ENCODE measurements at regions not wholly inside any gene's neighbourhood (a gene's known extent, or its start where the extent isn't known, plus 50 kb on each side); places are given as distances from the start of the nearest gene placed in this dataset.
"Not testable (repeated sequence)": the region's sequence is repeated elsewhere in the genome, so short reads cannot be mapped to it uniquely, and the experiment has no call there.

DNA sequence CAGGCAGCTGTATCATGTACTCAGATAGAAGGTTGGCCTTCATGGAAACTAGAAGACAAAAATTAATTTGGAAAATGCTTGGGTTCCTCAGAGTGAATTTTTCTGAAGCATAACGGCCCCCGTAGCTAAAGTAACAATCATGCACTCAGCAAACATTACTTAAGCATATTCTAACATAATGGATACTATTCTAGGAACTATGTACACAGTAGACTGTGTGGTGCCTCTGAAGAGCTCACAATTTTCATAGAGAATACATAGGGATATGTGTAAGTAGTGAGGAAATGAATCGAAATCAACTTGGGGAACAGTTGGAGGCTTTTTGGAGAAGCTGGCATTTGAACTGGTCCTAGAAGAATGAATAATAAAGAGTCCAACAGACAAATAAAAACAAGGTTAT lies 1045.0 kb downstream of the GLUD2 start:
- peak; percentile 93 for FAIRE-seq

DNA sequence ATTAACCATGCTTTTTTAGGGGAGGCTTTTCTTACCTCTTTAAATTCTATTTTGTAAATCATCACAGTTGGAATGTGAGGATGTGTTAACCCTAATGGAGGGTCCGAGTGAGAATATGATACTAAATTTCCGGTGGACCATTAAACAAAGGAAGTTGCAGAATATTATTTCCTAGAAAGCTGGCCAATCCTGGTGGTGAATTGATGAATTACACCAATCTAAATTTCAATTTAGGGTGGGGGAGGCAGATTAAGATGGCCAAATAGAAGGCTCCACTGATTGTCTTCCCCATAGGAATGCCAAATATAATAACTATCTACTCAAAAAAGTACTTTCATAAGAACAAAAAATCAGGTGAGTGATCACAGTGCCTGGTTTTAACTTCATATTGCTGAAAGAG lies 1045.6 kb downstream of the GLUD2 start:
- no peak for FAIRE-seq

DNA sequence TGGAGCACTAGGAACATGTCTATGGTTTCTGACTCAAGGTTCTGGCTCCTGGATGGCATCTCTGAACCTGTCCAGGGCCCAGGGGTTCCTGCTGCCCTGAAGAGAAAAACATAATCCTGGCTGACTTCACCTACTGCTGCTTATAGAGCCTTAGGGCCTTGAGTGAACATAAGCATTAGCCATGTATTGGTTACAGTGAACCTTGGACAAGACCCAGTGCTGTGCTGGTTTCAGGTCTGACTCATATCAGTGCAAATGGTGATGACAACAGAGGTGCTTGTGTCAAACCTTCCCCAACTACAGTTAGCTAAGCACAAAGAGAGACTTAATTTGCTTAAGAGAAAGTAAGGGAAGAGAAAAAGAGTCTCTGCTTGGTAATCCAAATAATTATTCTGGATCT lies 1047.2 kb downstream of the GLUD2 start:
- FAIRE-seq: no peak

DNA sequence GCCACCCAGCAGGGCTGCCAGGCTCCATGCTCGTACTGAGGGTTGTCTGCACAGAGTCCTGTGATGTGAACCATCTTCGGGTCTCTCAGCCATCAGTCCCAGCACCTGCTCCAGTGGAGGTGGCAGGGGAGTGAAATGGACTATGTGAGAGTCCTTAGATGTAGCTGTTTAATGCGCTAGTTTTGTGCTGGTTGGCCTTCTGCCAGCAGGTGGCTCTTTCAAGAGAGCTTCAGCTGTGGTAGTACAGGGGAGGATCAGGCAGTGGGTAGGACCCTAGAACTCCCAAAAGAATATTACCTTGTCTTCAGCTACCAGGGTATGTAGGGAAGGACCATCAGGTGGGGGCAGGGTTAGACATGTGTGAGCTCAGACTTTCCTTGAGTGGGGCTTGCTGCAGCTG lies 1066.0 kb downstream of the GLUD2 start:
- FAIRE-seq: no peak

DNA sequence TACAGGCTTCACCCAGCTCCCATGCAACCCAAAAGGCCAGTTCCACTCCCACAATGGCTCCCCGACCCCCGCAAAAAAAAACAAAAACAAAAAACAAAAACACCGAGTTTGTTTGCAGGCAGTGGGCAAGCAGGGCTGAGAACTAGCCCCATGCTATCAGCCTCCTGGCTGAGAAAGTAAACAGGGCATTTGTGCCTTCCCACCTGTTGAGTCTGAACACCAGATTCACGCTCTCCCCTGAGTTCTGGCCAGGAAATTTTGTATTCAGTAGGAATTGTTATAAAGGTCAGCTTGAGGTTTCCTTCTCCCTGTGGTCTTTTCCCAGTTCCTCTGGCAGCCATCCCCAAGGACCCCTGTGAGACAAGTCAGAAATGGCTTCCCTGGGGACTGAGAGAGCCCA lies 1066.5 kb downstream of the GLUD2 start:
- FAIRE-seq: no peak

DNA sequence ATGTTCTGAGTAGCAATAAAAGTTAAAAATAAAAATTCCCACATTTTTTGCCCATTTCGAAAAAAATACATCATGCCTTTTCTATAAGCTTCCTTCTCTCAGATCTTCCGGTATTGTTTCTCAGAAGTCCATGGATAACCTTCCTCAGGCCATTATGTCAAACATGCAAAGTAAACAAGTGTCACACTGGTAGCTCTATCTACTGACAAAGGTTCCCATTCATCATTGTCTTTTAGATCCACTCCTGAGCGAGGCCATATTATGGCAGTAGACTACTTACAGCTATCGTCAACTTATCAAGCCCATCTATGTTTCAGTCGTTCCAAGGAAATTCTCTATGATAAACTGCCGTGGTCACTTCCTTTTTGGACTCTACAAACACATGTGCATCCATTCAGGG lies 1068.2 kb downstream of the GLUD2 start:
- FAIRE-seq: no peak

DNA sequence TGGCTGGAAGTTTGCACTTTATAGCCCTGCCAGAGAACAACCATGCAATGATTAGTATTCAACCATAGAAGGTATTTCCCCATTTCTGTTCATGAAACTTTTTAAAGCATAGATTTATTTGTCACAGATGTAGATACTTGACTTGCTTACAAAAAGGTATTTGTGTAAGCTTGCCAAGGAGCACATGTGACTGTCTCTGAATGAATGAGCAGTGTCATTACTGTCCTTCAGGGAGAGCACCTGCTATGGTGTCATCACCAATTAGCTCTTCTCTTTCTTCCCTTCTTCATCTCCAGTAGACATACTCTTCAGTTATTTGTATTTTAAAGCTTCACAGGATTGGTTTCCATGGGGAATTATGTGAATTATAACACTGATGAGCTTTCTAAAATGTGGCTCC lies 1064.7 kb upstream of the GRIA3 start:
- FAIRE-seq: no peak

DNA sequence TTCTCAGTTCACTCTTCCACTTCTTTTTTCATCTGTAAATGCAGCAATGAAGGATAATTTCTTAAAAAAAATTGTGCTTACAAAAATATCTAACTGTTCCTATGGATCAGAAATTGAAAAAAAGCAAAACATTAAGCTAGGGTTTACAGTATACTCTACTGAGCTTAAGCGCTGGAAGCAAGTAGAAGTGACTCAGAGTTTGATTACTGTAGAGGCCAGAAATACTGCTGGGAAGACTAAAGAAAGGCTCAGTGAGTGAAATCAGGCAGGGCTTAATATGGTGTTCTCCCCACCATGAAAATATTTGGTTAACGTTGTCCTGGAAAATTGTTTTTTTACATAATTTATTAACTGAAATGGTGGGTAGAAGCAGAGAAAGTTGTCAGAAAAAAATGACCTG lies 1061.8 kb upstream of the GRIA3 start:
- FAIRE-seq: no peak

DNA sequence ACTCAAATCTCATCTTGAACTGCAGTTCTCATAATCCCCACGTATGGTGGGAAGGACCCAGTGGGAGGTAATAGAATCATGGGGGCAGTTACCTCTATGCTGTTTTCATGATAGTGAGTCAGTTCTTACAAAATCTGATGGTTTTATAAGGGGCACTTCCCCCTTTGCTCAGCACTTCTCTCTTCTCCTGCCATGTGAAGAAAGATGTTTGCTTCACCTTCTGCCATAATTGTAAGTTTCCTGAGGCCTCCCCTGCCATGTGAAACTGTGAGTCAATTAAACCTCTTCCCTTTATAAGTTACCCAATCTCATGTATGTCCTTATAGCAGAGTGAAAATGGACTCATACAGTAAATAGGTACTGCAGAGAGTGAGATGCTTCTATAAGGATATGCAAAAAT lies 1050.6 kb upstream of the GRIA3 start:
- FAIRE-seq: no peak

DNA sequence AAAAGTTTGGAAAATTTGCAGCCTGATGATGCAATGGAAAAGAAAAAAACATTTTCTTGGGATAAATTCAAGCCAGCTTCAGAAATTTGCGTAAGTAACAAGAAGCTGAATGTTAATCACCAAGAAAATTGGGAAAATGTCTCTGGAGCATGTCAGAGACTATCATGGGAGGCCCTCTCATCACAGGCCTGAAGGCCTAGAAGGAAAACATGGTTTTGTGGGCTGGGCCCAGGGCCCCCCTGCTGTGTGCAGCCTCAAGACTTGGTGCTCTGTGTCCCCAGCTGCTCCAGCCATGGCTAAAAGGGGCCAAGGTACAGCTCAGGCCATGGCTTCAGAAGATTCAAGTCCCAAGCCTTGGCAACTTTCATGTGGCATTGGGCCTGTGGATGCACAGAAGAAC lies 1049.8 kb upstream of the GRIA3 start:
- no peak for FAIRE-seq

DNA sequence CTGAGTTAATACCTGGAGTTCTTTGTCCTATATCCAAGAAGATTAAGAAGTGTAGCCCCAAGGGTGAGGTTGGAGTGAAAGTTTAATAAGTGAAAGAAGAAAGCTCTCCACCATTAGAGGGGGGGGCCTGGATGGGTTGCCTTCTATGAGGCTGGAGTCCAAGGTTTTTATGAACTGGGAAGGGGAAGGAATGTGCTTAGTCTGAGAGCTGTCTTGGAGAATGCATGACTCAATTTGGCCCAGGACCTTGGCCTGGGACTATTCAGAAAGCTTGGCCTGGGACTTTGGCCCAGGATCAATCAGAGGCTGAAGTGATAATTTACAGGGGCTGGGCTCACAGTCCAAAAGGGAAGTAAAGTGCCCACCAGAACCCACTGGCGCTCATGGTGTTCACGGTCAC lies 1049.0 kb upstream of the GRIA3 start:
- FAIRE-seq: no peak

DNA sequence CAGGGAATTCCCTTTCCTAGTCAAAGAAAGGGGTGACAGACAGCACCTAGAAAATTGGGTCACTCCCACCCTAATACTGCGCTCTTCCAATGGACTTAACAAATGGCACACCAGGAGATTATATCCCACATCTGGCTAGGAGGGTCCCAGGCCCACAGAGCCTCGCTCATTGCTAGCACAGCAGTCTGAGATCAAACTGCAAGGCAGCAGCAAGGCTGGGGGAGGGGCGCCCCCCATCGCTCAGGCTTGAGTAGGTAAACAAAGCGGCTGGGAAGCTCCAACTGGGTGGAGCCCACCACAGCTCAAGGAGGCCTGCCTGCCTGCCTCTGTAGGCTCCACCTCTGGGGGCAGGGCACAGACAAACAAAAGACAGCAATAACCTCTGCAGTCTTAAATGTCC lies 1043.9 kb upstream of the GRIA3 start:
- not testable (repeated sequence) for FAIRE-seq

DNA sequence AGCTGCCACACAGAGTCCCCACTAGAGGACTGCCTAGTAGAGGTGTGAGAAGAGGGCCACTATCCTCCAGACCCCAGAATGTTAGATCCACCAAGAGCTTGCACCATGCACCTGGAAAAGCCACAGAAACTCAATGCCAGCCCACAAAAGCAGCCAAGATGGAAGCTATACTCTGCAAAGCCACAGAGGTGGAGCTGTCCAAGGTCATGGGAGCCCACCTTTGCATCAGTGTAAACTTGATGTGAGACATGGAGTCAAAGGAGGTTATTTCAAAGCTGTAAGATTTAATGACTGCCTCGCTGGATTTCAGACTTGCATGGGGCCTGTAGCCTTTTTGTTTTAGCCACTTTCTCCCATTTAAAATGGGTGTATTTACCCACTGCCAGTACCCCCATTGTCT lies 1030.1 kb upstream of the GRIA3 start:
- FAIRE-seq: no peak

DNA sequence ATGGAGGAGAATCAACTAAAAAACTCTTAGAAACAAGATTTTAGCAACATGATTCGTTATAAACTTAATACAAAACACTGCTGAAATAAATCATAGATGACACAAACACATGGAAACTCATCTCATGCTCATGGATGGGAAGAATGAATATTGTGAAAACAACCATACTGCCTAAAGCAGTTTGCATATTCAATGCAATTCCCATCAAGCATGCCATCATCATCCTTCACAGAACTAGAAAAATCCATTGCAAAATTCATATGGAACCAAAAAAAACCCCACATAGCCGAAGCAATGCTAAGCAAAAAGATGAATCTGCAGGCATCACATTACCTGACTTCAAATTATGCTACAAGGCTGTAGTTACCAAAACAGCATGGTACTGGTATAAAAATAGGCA lies 1015.8 kb upstream of the GRIA3 start:
- no peak for FAIRE-seq

DNA sequence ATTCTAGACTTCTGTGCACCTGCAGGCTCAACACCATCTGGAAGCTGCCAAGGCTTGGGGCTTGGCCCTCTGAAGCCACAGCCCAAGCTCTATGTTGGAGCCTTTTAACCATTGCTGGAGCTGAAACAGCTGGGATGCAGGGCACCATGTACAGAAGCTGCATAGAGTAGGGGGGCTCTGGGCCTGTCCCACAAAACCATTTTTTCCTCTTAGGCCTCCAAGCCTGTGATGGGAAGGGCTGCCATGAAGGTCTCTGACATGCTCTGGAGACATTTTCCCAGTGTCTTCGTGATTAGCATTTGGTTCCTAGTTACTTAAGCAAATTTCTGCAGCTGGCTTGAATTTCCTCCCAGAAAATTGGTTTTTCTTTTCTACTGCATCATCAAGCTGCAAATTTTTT lies 999.3 kb upstream of the GRIA3 start:
- FAIRE-seq: no peak

DNA sequence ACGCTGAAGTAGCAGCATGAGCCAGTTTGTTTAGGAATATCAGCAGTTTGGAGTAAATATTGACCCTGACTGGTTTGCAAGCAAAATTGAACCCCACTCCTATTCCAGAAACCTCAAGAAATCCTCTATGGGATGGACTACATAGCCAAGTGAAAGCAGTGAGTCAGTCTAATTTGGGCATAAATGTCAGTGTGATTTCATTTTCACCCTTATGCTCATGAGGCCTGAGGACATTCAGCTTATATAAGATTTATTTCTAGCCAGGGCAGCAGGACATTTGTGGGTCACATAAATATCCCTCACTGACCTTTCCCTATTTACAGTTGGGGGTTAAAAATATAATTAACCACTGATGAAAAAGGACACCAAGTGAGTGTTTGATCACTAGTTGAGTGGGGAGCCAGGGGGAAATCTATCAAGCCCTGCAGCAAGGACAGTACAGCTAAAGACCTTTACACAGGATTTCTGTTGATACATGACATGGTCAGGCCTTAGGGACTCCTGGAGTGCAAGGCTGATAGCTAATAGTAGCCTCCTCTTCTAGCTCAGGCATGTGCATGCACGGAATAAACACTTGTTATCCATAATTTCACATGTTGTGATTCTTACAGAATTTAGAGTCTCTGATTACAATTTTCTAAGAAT lies 996.9 kb upstream of the GRIA3 start:
- FAIRE-seq: no peak

DNA sequence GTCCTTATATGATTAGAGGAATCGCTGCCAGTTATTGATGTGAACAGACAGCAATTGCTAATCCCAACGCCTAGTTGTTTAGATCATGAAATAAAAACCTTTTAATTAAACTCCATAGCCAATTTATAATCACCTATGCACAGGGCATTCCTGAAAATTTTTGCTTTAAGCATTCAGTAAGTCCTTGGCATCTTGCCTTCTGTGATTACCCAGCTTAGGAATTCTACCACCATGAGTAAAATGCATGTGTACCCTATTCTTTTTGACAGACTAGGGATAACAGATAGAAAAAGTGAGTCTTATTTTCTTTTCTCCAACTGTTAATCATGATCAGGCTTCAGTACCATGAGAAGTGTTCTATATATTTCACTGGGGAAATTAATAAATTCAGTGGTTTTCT lies 995.3 kb upstream of the GRIA3 start:
- FAIRE-seq: no peak

DNA sequence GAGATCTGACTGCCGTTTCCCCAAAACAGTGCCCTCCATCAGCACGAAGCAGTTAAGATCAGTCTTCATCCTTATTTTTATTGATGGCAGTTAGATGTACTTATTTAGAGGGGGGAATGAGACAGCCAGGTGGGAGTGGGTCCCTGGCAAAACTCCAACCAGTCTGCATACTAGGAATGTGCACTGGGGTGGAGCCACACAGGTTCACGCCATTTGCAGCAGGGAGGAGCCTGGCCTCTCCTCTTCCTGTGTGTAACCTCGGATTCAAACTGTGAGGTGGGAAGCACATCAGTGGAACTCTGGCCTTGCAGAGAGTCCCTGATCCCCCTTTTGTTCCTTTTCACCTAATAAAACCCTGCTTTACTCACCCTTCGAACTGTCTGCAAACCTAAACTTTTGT lies 987.7 kb upstream of the GRIA3 start:
- no peak for FAIRE-seq

DNA sequence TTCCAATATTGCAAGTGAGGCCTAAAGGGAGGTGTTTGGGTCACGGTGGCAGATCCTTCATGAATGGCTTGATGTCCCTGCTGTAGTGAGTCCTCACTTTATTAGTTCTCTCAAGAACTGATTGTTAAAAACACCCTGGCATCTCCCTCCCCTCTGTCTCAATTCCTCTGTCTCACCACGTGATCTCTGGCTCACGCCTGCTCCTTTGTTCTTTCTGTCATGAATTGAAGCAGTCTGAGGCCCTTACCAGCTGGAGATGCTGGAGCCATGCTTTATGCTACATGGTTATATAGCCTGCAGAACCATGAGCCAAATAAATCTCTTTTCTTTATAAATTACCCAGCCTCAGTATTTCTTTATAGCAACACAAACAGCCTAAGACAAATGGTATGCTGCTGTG lies 980.7 kb upstream of the GRIA3 start:
- FAIRE-seq: no peak

DNA sequence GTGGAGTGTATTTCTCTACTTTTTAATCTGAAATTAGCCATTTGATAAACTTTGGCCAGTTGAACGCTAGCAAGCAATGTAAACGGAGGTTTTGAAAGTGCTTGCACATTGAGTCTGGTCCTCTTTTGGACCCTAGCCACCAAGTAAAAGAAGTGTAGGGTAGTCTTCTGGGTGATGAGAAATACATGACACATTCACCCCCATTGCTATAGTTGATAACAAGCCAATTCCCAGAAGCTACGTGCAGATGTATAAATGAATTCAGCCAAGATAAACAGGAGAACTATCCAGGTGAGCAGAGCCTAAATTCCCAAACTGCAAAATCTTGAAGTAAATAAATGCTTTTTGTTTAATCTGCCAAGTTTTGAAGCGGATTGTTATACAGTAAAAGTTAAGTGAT lies 965.4 kb upstream of the GRIA3 start:
- FAIRE-seq: no peak

DNA sequence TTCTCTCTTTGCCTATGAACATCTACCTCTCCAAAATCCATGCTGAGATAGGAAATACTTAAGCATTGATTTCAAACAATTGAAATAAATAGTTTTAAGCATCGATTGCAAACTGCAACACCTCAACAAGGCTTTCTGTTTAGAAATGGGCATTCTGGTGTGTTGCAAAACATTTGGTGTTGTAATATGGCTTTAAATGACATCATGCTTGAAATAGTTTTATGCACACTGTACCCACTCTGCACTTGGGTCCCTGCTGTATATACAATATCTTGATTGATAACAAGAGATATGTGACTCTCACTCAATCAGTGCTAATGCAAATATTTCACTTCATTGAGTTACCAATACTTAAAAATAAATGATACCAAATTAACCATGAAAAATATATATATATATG lies 964.9 kb upstream of the GRIA3 start:
- FAIRE-seq: no peak

DNA sequence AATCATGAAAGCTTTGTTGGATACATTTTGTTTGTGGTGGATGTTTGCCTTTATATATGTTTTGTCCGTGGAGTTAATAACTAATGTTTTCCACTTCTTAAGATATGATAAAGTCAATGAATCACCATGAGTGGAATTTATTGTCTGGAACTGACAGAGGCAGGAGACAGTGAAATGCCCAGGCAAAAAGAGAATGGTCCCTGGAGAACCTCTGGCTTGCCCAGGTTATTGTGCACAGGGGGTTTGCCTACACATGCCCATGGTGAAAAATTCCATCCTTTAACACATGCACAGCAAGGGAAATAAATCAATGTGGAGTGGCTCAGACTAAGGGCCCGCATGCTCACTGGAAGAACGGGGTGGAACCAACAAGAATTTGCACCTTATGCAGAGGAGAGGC lies 964.3 kb upstream of the GRIA3 start:
- no peak for FAIRE-seq

DNA sequence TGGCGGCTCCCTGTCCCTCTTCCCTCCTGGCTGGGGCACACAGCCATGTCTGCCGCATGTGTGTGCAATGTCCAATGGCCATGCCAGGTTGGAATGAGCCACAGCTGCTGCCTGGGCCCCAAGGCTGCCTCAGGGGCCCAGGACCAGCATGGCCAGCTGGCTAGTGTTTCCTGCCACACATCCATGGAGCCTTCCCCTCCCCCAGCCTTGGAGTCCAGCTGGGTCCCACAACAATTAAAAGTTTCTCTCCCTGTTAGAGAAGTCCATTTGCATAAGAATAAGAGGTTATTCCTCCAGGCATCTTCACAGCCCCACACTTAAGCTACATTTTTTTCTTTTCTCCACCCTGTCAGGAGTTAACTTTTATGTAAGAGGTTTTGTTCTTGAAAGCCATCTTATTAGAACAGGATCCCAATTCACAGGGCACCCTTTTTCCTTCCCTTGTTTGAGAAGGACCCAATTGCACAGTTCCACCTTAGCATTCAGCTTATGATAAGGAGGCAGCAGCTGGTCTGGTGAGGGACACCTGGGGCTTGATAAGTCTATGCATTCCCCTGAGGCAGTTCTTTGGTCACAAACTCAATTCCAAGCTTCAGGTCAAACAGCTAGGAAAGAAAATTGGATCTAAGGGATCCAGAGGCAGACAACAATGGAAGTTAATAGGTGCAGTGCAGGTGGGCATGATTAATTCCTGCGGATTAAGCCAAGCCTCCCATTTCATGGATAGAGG lies 963.3 kb upstream of the GRIA3 start:
- no peak for FAIRE-seq

DNA sequence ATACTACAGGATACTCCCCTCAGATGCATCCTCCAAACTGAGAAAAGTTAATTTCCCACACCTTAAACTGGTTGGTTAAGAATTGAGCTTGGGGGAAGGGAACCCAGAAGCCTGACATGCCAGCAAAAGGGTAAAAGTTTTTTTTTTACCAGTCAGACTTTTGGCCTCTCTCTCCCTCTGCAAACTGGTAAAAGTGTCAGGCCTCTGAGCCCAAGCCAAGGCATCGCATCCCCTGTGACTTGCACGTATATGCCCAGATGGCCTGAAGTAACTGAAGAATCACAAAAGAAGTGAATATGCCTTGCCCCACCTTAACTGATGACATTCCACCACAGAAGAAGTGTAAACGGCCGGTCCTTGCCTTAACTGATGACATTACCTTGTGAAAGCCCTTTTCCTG lies 962.3 kb upstream of the GRIA3 start:
- not testable (repeated sequence) for FAIRE-seq

DNA sequence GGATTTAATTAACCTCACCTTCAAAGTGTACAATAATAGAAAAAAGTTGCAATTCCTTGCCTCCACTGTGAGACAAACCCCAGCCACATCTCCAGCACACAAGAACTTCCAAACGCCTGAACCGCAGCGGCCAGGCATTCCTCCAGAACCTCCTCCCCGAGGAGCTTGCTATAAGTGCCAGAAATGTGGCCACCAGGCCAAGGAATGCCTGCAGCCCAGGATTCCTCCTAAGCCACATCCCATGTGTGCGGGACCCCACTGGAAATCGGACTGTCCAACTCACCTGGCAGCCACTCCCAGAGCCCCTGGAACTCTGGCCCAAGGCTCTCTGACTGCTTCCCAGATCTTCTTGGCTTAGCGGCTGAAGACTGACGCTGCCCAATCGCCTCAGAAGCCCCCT lies 959.9 kb upstream of the GRIA3 start:
- FAIRE-seq: not testable (repeated sequence)

Measured in islet of Langerhans (tissue), 1 donor.